NCI-H526 (cell line): ENCODE measurements at regions not wholly inside any gene's neighbourhood (a gene's known extent, or its start where the extent isn't known, plus 50 kb on each side); places are given as distances from the start of the nearest gene placed in this dataset.
"Not testable (repeated sequence)": the region's sequence is repeated elsewhere in the genome, so short reads cannot be mapped to it uniquely, and the experiment has no call there.

Experiments
- DNase-seq, 2 experiments: peaks; one replicate each; lab custom pipeline; 2025; lab: John Stamatoyannopoulos, UW

- DNase-seq, result no peak
Measured at GRCh38 chr1:29391362-29391880, 155.1 kb downstream of the PTPRU start.

- DNase-seq, result no peak
Measured at GRCh38 chr1:29390491-29391361, 154.4 kb downstream of the PTPRU start.

- no peak for DNase-seq
Measured at GRCh38 chr1:29390075-29390474, 153.8 kb downstream of the PTPRU start.

- DNase-seq, result no peak
Measured at GRCh38 chr1:29389533-29390041, 153.3 kb downstream of the PTPRU start.

- DNase-seq, result no peak
Measured at GRCh38 chr1:29388884-29389283, 152.6 kb downstream of the PTPRU start.

- no peak for DNase-seq
Measured at GRCh38 chr1:29388170-29388569, 151.8 kb downstream of the PTPRU start.

- no peak for DNase-seq
Measured at GRCh38 chr1:29387210-29387609, 150.9 kb downstream of the PTPRU start.

- not testable (repeated sequence) for DNase-seq
Measured at GRCh38 chr1:29386453-29386852, 150.1 kb downstream of the PTPRU start.

GRCh38 chr1:29385966-29386365, 149.6 kb downstream of the PTPRU start:
- DNase-seq, result no peak

- DNase-seq, result no peak
Measured at GRCh38 chr1:29384496-29385015, 148.2 kb downstream of the PTPRU start.

GRCh38 chr1:29383746-29384371, 147.5 kb downstream of the PTPRU start:
- no peak for DNase-seq

GRCh38 chr1:29382851-29383745, 146.8 kb downstream of the PTPRU start:
- DNase-seq, result no peak

GRCh38 chr1:29381426-29381825, 145.1 kb downstream of the PTPRU start:
- no peak for DNase-seq

- no peak for DNase-seq
Measured at GRCh38 chr1:29380532-29380931, 144.2 kb downstream of the PTPRU start.

GRCh38 chr1:29379443-29380073, 143.2 kb downstream of the PTPRU start:
- DNase-seq, result peak in 1 of 2 experiments; percentile 48
